GM12878 (cell line): ENCODE measurements at regions not wholly inside any gene's neighbourhood (a gene's known extent, or its start where the extent isn't known, plus 50 kb on each side); places are given as distances from the start of the nearest gene placed in this dataset.

Experiments
- ATAC-seq: fragments of 200-7000 bp; cut with Tn5 transposase; 3 replicates; pipeline ENCODE4 v1.9.1; 2020; ENCODE audit warnings: mild to moderate bottlenecking, moderate library complexity
- BruUV-seq: library from RNA; stranded (reverse); fragments of 400-500 nt; replicated peaks from 2 replicates; lab custom pipeline; 2021; lab: Mats Ljungman, UMichigan
- CTCF ChIA-PET: fragments of 300-600 bp; sonication (Branson Sonifier 250); formaldehyde crosslinking; extraction: SDS; loops from one replicate; lab custom pipeline; 2021; ENCODE audit warnings: inconsistent platforms; lab: Yijun Ruan, JAX
- POLR2A ChIA-PET: fragments of 350-600 bp; formaldehyde crosslinking; extraction: SDS; loops from one replicate; lab custom pipeline; 2021; ENCODE audit warnings: inconsistent platforms; lab: Charles Lee
- RAD21 ChIA-PET: fragments of 300-600 bp; sonication (Branson Sonifier 250); formaldehyde crosslinking; loops from one replicate; lab custom pipeline; 2023; ENCODE audit warnings: antibody characterized with exemption; ENCODE audit not compliant: unreplicated experiment; lab: Charles Lee
- SMC1A ChIA-PET: fragments of 300-600 bp; sonication (Branson Sonifier 250); formaldehyde crosslinking; loops from one replicate; lab custom pipeline; 2023; ENCODE audit not compliant: unreplicated experiment, uncharacterized antibody; lab: Charles Lee
- DNase-seq: peaks from one replicate; pipeline ENCODE4 v3.0.0-alpha.2; 2011; ENCODE audit warnings: low read depth, low spot score
- FAIRE-seq: peaks from 3 replicates; lab custom pipeline; 2011; peaks lifted over from hg19 to GRCh38; lab: Jason Lieb, UNC
- H2AFZ ChIP-seq: 2 replicates; pipeline ENCODE4 v1.6.0; 2011; ENCODE audit warnings: low read depth, low read length, control low read depth; ENCODE audit not compliant: control insufficient read depth
- H3K27ac ChIP-seq: 2 replicates; pipeline ENCODE4 v1.5.1; 2011; ENCODE audit warnings: control low read depth; ENCODE audit not compliant: control insufficient read depth, insufficient read depth
- H3K27me3 ChIP-seq, 2 experiments: replicated peaks in 1 of 2; 2 replicates each; pipeline versions ENCODE4 v1.6.0 to v1.6.1; 2011; ENCODE audit warnings: low read length in 1 of 2; ENCODE audit not compliant: control insufficient read depth in 2 of 2, insufficient read depth in 2 of 2
- H3K36me3 ChIP-seq, 2 experiments: 2 replicates each; pipeline ENCODE4 v1.5.1; 2011; ENCODE audit warnings: low read length in 1 of 2; ENCODE audit not compliant: control insufficient read depth in 2 of 2, insufficient read depth in 2 of 2
- H3K4me1 ChIP-seq: 2 replicates; pipeline ENCODE4 v1.6.1; 2011; ENCODE audit warnings: mild to moderate bottlenecking, low read length, moderate library complexity, mixed read lengths; ENCODE audit not compliant: control insufficient read depth, insufficient read depth
- H3K4me2 ChIP-seq: 2 replicates; pipeline ENCODE4 v1.6.0; 2011; ENCODE audit warnings: control low read depth; ENCODE audit not compliant: control insufficient read depth, insufficient read depth
- H3K4me3 ChIP-seq: fragments of 200-600 bp; sonication (generic); 2 replicates; pipeline ENCODE4 v1.5.1; 2016
- H3K79me2 ChIP-seq: 2 replicates; pipeline ENCODE4 v1.6.0; 2011; ENCODE audit warnings: low read length; ENCODE audit not compliant: control insufficient read depth, insufficient read depth
- H3K9ac ChIP-seq: 2 replicates; pipeline ENCODE4 v1.8.0; 2011; ENCODE audit warnings: low read length, control low read depth, mixed read lengths; ENCODE audit not compliant: control insufficient read depth, insufficient read depth
- H3K9me3 ChIP-seq: replicated peaks from 3 replicates; pipeline ENCODE4 v1.5.1; 2011; ENCODE audit warnings: mild to moderate bottlenecking, low read length; ENCODE audit not compliant: control insufficient read depth, insufficient read depth
- H4K20me1 ChIP-seq: 2 replicates; pipeline ENCODE4 v1.6.0; 2011; ENCODE audit not compliant: control insufficient read depth, insufficient read depth
- ASH2L ChIP-seq: fragments of 300-600, 200-600 bp; sonication (generic); IDR thresholded peaks from 2 replicates; pipeline ENCODE4 v1.6.1; 2017; ENCODE audit warnings: low read depth, mild to moderate bottlenecking, borderline replicate concordance
- CHD1 ChIP-seq: IDR thresholded peaks from 2 replicates; pipeline ENCODE4 v1.6.1; 2012; ENCODE audit warnings: low read depth, low read length, improper control_type of control experiment
- HDAC2 ChIP-seq: fragments of 200-600 bp; sonication (generic); IDR thresholded peaks from 2 replicates; pipeline ENCODE4 v1.6.1; 2017
- JUNB ChIP-seq: IDR thresholded peaks from 2 replicates; pipeline ENCODE4 v1.6.1; 2016; ENCODE audit warnings: antibody characterized with exemption, mild to moderate bottlenecking
- NKRF ChIP-seq: fragments of 450-650 bp; conservative IDR thresholded peaks from 2 replicates; pipeline ENCODE4 v1.6.1; 2017; ENCODE audit warnings: mild to moderate bottlenecking, moderate library complexity
- NR2C1 ChIP-seq: fragments of 450-650 bp; IDR thresholded peaks from 2 replicates; pipeline ENCODE4 v1.6.1; 2017; ENCODE audit warnings: antibody characterized with exemption, mild to moderate bottlenecking, moderate library complexity
- POLR2AphosphoS5 ChIP-seq: IDR thresholded peaks from 2 replicates; pipeline ENCODE4 v1.6.1; 2011; ENCODE audit warnings: mild to moderate bottlenecking, low read length, inconsistent platforms
- POU2F2 ChIP-seq: IDR thresholded peaks from 3 replicates; pipeline ENCODE4 v1.6.1; 2011; ENCODE audit warnings: low read depth, mild to moderate bottlenecking, low read length, borderline replicate concordance
- SP1 ChIP-seq: IDR thresholded peaks from one replicate; pipeline ENCODE4 v1.6.1; 2011; ENCODE audit warnings: low read depth, low read length
- TAF1 ChIP-seq: IDR thresholded peaks from 2 replicates; pipeline ENCODE4 v1.6.1; 2011; ENCODE audit warnings: mild to moderate bottlenecking, low read depth, low read length, borderline replicate concordance
- ZNF274 ChIP-seq: IDR thresholded peaks from one replicate; pipeline ENCODE4 v1.8.0; 2011; ENCODE audit not compliant: insufficient read length, insufficient read depth
- ZNF592 ChIP-seq: fragments of 450-650 bp; IDR thresholded peaks from 2 replicates; pipeline ENCODE4 v1.6.1; 2017; ENCODE audit warnings: mild to moderate bottlenecking, moderate library complexity
- WGBS: methylation state at CpG from one replicate; pipeline ENCODE4 v1.1.6; 2016; ENCODE audit warnings: low lambda C conversion rate; ENCODE audit not compliant: insufficient replicate concordance, insufficient coverage; ENCODE audit errors: missing lambda C conversion rate; 5-methylcytosine and 5-hydroxymethylcytosine counted together
- in situ Hi-C: fragments of 300-500 bp; cut with MboI; formaldehyde crosslinking; loops from 9 replicates; pipeline ENCODE4 v1.14.3; 2018; ENCODE audit warnings: mixed read lengths
- intact Hi-C: fragments of 100-400 bp; cut with micrococcal nuclease; formaldehyde crosslinking; loops from one replicate; pipeline ENCODE4 v1.14.2; 2022; ENCODE audit not compliant: unreplicated experiment

GRCh38 chr18:55128437-55128836, 169.2 kb upstream of the CCDC68 start:
- Histone ChIP-seq H3K9me3 (no peaks in the 10 kb centered on the region), H3K4me3 (no peak overlapping the region), H3K9ac (no peak overlapping the region), H2AFZ (no peak overlapping the region), H3K36me3 (no peaks in the 10 kb centered on the region), H3K27ac (no peak overlapping the region), H3K27me3 (no peaks in the 10 kb centered on the region; a peak in 1 of 4 replicates), H3K4me1 (no peaks in the 10 kb centered on the region), H3K79me2 (no peaks in the 10 kb centered on the region), H4K20me1 (no peaks in the 10 kb centered on the region), H3K4me2 (no peak overlapping the region)
- in situ Hi-C loops = no loop called here
- ChIA-PET CTCF (no interaction called here), RAD21 (no interaction called here), POLR2A (no interaction called here), SMC1A (no interaction called here)
- TF ChIP-seq POU2F2 = no peak
- ATAC-seq (no peak), DNase-seq (no peak), FAIRE-seq (no peak)
- BruUV-seq = no TSS peak
- intact Hi-C loops = no loop called here
- 17% methylated on average over 3 of the region's 3 CpGs for WGBS

GRCh38 chr18:55124078-55124763, 165.0 kb upstream of the CCDC68 start:
- RAD21 ChIA-PET = no interaction called here
- FAIRE-seq (no peak), ATAC-seq (no peak), DNase-seq (no peak)
- Histone ChIP-seq H3K27me3 (no peaks in the 10 kb centered on the region; a peak in 1 of 4 replicates), H4K20me1 (no peaks in the 10 kb centered on the region), H3K9ac (no peak overlapping the region), H3K27ac (no peak overlapping the region), H3K9me3 (no peaks in the 10 kb centered on the region), H3K4me2 (no peak overlapping the region), H2AFZ (no peak overlapping the region), H3K4me3 (no peak overlapping the region), H3K79me2 (no peaks in the 10 kb centered on the region), H3K4me1 (peaks cover 3% of the 10 kb centered on the region; the same call in 1 of the 2 replicates), H3K36me3 (no peaks in the 10 kb centered on the region)
- WGBS = 60% methylated on average over 4 of the region's 4 CpGs
- CTCF ChIA-PET = interaction anchor here (1.2 to 1.4 kb wide), 2 partner anchors 9 to 14 kb away, joined by 4 to 5 read pairs; no protein-coding TSS in a partner anchor
- intact Hi-C loops (no loop called here), in situ Hi-C loops (no loop called here)
- POLR2A ChIA-PET = interaction anchor here (1.3 kb wide), 1 partner anchor 9 kb away, joined by 3 read pairs; no protein-coding TSS in a partner anchor
- BruUV-seq = no TSS peak
- SMC1A ChIA-PET = interaction anchor here (1.0 to 1.5 kb wide), 3 partner anchors 9 to 31 kb away, joined by 3 to 4 read pairs (median 4); no protein-coding TSS in a partner anchor
- TF ChIP-seq POLR2AphosphoS5 (no peak), TAF1 (no peak), SP1 (no peak), CHD1 (no peak), JUNB (no peak), ZNF592 (no peak), NKRF (no peak), NR2C1 (no peak), ZNF274 (no peak), HDAC2 (no peak), ASH2L (no peak)
